HG03342 (cell line): ENCODE measurements at regions not wholly inside any gene's neighbourhood (a gene's known extent, or its start where the extent isn't known, plus 50 kb on each side); places are given as distances from the start of the nearest gene placed in this dataset.
"Not testable (repeated sequence)": the region's sequence is repeated elsewhere in the genome, so short reads cannot be mapped to it uniquely, and the experiment has no call there.

Experiments used
- ATAC-seq: cut with Tn5 transposase; IDR thresholded peaks from one replicate; pipeline ENCODE4 v1.9.1; 2021; ENCODE audit warnings: mild to moderate bottlenecking, moderate library complexity; ENCODE audit not compliant: unreplicated experiment

- no peak for ATAC-seq
Measured at GRCh38 chr18:44568342-44568741, 112.3 kb upstream of the SETBP1 start.

DNA sequence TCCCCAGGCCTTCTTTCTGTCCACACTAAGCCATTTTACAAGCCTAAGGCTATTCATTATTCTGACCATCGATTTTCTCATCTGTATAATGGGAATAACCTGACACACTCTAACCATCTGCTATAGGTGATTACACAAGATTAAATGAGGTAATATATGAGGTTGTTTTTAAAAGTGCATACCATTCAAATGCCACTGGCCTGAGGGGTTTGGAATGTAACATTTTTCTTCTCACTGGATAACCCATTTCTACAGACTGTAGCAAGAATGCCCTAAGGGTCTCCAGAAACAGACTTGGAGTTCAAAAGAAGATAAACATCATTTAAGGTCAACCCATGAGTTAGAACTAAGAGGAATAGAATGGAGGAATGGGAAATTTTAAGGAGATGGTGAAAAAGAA, 111.7 kb upstream of the SETBP1 start:
- no peak for ATAC-seq

GRCh38 chr18:44569391-44570055, 111.2 kb upstream of the SETBP1 start:
- no peak for ATAC-seq

- ATAC-seq = peak; percentile 49
Measured at GRCh38 chr18:44579028-44579702, 101.5 kb upstream of the SETBP1 start.

DNA sequence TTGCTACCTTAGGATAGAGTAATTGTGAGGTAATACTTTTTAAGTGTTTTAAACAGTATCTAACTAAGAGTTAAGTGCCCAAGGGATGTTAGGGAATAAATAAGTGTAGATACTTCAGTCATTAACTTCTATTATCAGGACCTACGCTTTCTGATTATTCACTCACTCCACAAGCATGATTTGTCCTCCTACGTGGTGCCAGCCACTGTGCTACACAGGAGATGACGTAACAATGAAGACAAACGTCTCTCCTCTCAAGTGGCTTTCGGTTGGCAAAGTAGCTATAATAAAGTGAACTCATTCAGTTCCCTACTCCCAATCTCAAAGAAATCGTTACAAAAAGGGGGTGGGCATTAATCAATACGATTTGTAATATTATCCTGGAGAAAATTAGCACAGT, 100.9 kb upstream of the SETBP1 start:
- no peak for ATAC-seq

DNA sequence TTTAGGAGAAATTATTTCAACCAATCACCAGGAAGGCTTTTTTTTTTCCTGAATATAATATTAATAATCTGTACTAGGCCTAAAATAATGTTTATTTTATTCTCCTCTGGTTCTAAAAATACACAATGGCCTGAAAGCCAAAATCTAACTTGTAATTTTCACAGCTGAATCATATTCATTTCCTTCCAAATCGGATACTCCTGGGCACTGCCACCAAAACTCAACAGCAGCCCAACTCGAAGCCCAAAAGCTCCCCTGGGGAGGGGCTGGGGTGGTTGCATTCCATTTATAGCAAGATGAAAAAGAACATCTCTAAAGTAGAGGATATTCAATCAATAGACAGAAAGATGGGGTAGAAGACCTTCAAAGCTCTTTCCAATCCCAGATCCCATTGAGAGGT, 100.5 kb upstream of the SETBP1 start:
- no peak for ATAC-seq

DNA sequence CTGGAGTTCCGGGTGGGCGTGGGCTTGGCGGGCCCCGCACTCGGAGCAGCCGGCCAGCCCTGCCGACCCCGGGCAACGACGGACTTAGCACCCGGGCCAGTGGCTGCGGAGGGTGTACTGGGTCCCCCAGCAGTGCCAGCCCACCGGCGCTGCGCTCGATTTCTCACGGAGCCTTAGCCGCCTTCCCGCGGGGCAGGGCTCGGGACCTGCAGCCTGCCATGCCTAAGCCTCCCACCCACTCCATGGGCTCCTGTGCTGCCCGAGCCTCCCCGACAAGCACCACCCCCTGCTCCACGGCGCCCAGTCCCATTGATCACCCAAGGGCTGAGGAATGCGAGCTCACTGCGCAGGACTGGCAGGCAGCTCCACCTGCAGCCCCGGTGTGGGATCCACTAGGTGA, 99.9 kb upstream of the SETBP1 start:
- ATAC-seq = not testable (repeated sequence)

- no peak for ATAC-seq
Measured at GRCh38 chr18:44582456-44582855, 98.2 kb upstream of the SETBP1 start.

GRCh38 chr18:44584900-44585299, 95.8 kb upstream of the SETBP1 start:
- ATAC-seq = no peak

DNA sequence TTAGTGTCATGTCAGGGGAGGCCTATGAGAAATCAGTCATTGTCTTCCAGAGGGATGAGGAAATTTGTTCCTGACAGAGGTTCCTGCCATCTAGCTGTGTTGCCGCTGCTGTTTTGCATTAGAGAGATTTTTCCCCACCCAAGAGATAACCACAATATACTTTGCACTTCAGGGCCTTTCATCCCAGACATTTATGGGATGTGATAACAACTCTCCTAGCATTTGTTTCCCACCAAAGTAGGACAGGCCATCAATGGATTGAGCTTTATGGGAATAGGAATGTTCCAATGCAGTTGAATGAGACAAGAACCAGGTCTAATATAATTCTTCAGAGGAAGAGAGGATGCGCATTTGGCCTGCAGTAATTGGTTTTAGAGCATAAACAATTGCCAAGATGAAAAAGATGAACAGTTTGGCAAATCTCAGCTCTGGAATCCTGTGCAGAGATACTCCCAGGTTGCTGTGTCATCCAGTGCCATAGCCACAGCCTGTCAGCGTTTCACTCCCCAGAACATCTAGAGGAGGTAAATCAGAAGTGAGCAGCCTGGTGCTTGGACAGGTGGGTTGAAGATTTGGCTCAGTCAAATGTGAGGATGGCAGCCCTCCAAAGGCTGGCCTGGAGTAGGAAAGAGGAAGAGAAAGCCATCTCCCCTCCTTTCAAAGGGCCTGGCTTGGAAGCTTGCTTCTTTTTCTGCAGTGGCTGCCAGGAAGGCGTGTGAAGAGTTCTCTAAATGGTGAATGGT, 93.7 kb upstream of the SETBP1 start:
- no peak for ATAC-seq

GRCh38 chr18:44588508-44588907, 92.2 kb upstream of the SETBP1 start:
- ATAC-seq = no peak

DNA sequence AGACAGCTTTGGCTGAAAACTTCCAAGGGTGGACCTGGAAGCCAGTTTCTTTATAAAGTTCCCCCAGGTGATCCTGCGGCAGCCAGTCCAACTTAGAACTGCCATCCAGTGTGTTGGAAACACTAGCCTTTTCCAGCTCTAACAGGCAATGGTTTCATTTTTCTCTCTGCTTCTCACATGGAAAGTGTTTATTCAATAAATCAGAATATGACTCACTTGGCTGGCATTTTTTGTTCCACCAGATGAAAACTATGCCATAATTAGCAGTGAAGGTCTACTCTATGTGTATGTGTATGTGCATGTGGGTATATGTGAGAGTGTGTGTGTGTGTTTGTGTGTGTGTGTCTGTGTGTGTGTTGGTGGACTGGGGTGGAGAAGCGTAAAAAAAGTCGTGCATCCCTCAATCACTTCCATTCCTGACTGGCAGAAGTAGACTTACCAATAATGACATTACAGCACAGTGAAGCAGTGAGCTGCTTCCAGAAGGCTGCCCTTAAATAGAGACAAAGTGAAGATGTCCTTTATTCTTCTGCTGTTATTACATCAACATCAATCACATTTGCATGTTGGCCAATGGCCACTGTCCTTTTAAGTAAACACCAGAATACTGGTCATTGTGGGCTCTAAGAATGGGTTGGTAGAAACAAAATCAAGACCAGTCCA, 90.9 kb upstream of the SETBP1 start:
- ATAC-seq = no peak

DNA sequence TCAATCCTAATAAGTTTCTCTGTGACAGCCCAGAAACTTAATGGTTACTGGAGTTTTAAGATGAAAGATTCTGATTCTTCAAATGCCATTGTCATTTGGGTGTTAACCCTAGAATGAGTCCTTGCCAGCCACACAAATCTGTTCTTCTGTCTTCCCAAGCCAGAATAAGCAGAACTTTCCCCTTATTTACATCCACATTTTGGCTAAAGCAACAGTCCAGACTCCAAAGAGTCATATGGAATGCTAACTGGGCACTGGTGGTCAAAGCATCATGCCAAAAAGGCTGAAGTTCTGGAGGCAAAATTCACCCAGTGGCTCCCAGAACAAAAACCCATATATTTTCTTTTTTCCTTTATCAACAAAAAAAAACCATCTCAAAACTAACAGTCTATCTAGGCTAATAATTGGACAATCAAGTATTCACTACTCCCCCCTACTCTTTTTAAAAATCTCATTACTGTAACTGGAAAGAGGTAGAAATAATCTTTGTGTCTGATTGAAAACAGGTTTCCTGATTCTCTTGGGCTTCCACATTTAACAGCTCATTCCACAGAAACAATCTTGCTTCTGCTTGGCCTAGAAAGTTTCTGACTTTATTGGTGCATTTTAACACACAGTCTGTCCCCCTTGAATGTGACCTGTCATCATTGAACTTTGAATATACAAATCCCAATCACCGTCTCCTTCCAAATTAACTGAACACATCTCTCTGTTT, 89.6 kb upstream of the SETBP1 start:
- no peak for ATAC-seq

DNA sequence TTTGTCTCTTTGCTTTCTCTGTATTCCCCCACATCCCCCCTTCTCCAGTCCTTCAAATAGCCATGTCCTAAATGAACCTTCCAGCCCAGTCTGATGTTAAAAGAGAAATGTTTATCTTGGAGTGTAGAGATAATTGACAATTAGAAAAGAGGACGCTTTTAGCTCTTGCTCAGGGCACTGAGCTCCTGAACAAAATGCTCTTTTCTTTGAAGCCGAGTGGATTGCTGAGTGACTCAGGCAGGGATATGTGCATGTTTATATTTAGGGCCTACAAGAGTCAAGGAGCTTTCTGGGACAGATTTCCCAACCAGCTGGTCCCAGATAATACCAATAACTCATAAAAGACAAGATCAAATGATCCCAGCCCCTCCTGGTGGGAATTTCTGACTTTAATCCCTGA, 88.0 kb upstream of the SETBP1 start:
- no peak for ATAC-seq

GRCh38 chr18:44594799-44595467, 85.8 kb upstream of the SETBP1 start:
- no peak for ATAC-seq

GRCh38 chr18:44597797-44598196, 82.9 kb upstream of the SETBP1 start:
- no peak for ATAC-seq

DNA sequence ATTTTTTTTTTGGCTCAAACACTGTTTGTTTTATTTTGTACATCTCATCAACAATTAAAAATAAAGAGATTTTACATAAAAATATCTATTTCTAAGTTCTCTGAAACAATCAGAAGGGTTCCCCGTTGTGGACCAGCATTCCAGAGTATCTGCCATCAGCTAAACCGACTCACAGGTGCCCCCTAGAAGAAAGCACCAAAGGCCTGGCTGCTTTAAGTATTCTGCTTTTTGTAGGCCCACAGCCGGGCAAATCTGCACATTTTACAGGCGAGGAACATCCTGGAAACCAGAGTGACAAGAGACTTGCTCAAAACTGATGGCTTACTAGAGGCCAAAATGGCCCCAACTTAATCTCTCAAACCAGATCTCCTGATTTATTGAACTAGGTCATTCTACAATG, 82.2 kb upstream of the SETBP1 start:
- ATAC-seq = no peak

DNA sequence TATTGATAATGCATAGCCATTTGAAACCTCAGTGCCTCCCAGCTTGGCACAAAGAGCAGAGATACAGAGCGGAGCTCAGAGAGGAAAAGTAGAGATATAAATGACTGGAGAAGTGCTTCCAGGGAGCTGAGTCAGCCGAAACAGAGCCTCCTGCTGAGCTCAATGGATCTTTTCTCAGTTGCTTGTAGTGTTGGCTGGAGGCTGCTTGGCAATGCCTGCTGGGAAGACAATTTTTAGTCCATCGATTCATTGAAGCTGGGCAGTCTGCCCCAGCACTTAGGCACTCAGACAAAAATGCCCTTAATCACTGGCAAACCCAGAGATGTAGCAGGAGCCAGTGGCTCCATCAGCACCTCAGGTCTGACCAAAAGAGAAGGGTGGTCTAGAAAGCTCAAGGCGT, 81.3 kb upstream of the SETBP1 start:
- ATAC-seq = no peak

DNA sequence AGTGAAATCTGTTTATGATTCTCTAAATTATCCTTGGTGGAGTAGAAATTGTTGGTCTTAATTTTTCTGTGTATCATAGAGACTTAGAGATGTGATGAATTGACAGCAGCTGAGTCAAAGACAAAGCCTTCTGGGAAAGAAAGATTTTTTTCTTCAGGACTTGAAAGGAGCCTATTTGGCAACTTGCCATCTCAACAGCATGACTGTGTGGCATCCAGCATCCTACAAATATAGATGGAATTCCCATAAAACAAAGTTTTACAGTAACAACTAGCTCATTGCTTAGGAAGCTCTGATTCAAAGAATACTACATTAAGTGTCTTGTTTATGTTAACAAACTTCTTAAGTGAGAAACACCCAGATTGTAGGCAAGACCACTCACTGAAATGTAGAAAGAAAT, 79.2 kb upstream of the SETBP1 start:
- no peak for ATAC-seq

GRCh38 chr18:44602380-44602779, 78.3 kb upstream of the SETBP1 start:
- ATAC-seq = no peak
